Activated T-cell treated with anti-CD3 and anti-CD28 coated beads, Interleukin-2, amount 50 U/mL, for 1 hour (primary cell): ENCODE measurements at regions not wholly inside any gene's neighbourhood (a gene's known extent, or its start where the extent isn't known, plus 50 kb on each side); places are given as distances from the start of the nearest gene placed in this dataset.
"Not testable (repeated sequence)": the region's sequence is repeated elsewhere in the genome, so short reads cannot be mapped to it uniquely, and the experiment has no call there.

Experiments used
- DNase-seq: peaks from one replicate; pipeline ENCODE4 v3.0.0-alpha.2; 2020

- not testable (repeated sequence) for DNase-seq
Observed at GRCh38 chr4:123605797-123606196, 209.2 kb downstream of the SPRY1 start.

GRCh38 chr4:123606336-123606735 is 209.7 kb downstream of the SPRY1 start:
- no peak for DNase-seq

- no peak for DNase-seq
Observed at GRCh38 chr4:123606946-123607542, 210.4 kb downstream of the SPRY1 start.

GRCh38 chr4:123609829-123610228 is 213.2 kb downstream of the SPRY1 start:
- DNase-seq, result no peak

GRCh38 chr4:123613586-123614344 is 217.2 kb downstream of the SPRY1 start:
- DNase-seq, result no peak

GRCh38 chr4:123615901-123616300 is 219.3 kb downstream of the SPRY1 start:
- DNase-seq, result no peak

GRCh38 chr4:123616951-123617461 is 220.4 kb downstream of the SPRY1 start:
- peak; percentile 22 for DNase-seq

GRCh38 chr4:123617791-123618190 is 221.2 kb downstream of the SPRY1 start:
- DNase-seq, result no peak

GRCh38 chr4:123618606-123619005 is 222.0 kb downstream of the SPRY1 start:
- DNase-seq, result no peak

- no peak for DNase-seq
Observed at GRCh38 chr4:123619326-123619725, 222.7 kb downstream of the SPRY1 start.

- no peak for DNase-seq
Observed at GRCh38 chr4:123619895-123620294, 223.3 kb downstream of the SPRY1 start.

GRCh38 chr4:123621072-123621705 is 224.6 kb downstream of the SPRY1 start:
- no peak for DNase-seq

- no peak for DNase-seq
Observed at GRCh38 chr4:123622572-123622971, 226.0 kb downstream of the SPRY1 start.

GRCh38 chr4:123623611-123624010 is 227.0 kb downstream of the SPRY1 start:
- DNase-seq, result no peak

- no peak for DNase-seq
Observed at GRCh38 chr4:123624959-123625358, 228.4 kb downstream of the SPRY1 start.

GRCh38 chr4:123628288-123628687 is 231.7 kb downstream of the SPRY1 start:
- DNase-seq, result no peak

GRCh38 chr4:123631786-123632692 is 235.4 kb downstream of the SPRY1 start:
- no peak for DNase-seq

- DNase-seq, result no peak
Observed at GRCh38 chr4:123632693-123633030, 236.1 kb downstream of the SPRY1 start.

GRCh38 chr4:123638834-123639233 is 242.2 kb downstream of the SPRY1 start:
- no peak for DNase-seq

GRCh38 chr4:123640271-123640670 is 243.7 kb downstream of the SPRY1 start:
- DNase-seq, result no peak

GRCh38 chr4:123640824-123641223 is 244.2 kb downstream of the SPRY1 start:
- no peak for DNase-seq

GRCh38 chr4:123643691-123644090 is 247.1 kb downstream of the SPRY1 start:
- no peak for DNase-seq

- no peak for DNase-seq
Observed at GRCh38 chr4:123649250-123649644, 252.7 kb downstream of the SPRY1 start.
